Stomach (tissue), 4 donors: ENCODE measurements at regions not wholly inside any gene's neighbourhood (a gene's known extent, or its start where the extent isn't known, plus 50 kb on each side); places are given as distances from the start of the nearest gene placed in this dataset.

Source experiments
- POLR2AphosphoS5 ChIP-seq, 3 donors: sonication (generic); formaldehyde crosslinking; IDR thresholded peaks; one replicate each; pipeline ENCODE4 v1.6.1; 2016; ENCODE audit warnings: antibody characterized with exemption in 3 of 3
- TF ChIP-seq, protein P1 (sequence below), 7 experiments: fragments of 450-650 bp in 4 of 7; fragments of 200-600 bp in 3 of 7; sonication (generic) in 3 of 7; IDR thresholded peaks; one replicate each; pipeline ENCODE4 v1.5.1; 2016 to 2019; ENCODE audit warnings: antibody characterized with exemption in 7 of 7, control low read depth in 2 of 7, mild to moderate bottlenecking in 1 of 7

GRCh38 chr1:239098400-239099037 is 287.8 kb upstream of the CHRM3 start:
- no peak for TF ChIP-seq POLR2AphosphoS5 (IDR thresholded peaks at IDR 0.05)
- TF ChIP-seq, protein P1, sequence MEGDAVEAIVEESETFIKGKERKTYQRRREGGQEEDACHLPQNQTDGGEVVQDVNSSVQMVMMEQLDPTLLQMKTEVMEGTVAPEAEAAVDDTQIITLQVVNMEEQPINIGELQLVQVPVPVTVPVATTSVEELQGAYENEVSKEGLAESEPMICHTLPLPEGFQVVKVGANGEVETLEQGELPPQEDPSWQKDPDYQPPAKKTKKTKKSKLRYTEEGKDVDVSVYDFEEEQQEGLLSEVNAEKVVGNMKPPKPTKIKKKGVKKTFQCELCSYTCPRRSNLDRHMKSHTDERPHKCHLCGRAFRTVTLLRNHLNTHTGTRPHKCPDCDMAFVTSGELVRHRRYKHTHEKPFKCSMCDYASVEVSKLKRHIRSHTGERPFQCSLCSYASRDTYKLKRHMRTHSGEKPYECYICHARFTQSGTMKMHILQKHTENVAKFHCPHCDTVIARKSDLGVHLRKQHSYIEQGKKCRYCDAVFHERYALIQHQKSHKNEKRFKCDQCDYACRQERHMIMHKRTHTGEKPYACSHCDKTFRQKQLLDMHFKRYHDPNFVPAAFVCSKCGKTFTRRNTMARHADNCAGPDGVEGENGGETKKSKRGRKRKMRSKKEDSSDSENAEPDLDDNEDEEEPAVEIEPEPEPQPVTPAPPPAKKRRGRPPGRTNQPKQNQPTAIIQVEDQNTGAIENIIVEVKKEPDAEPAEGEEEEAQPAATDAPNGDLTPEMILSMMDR (IDR thresholded peaks at IDR 0.05): no peak
